Suprapubic skin (tissue), 4 donors: ENCODE measurements at regions not wholly inside any gene's neighbourhood (a gene's known extent, or its start where the extent isn't known, plus 50 kb on each side); places are given as distances from the start of the nearest gene placed in this dataset.

Experiments
- EP300 ChIP-seq: sonication (generic); formaldehyde crosslinking; IDR thresholded peaks from one replicate; pipeline ENCODE4 v1.6.1; 2017; ENCODE audit warnings: antibody characterized with exemption
- POLR2A ChIP-seq, 2 donors: fragments of 450-650 bp; IDR thresholded peaks; one replicate each; pipeline ENCODE4 v1.6.1; 2017; ENCODE audit warnings: antibody characterized with exemption in 2 of 2, mild to moderate bottlenecking in 2 of 2, moderate library complexity in 2 of 2
- POLR2AphosphoS5 ChIP-seq, 3 donors: sonication (generic); formaldehyde crosslinking; IDR thresholded peaks; one replicate each; pipeline ENCODE4 v1.6.1; 2017; ENCODE audit warnings: antibody characterized with exemption in 3 of 3
- TF ChIP-seq, protein P1 (sequence below), 2 donors: fragments of 200-600 bp in 1 of 2; fragments of 450-650 bp in 1 of 2; sonication (generic) in 1 of 2; IDR thresholded peaks; one replicate each; pipeline ENCODE4 v1.5.1; 2016 to 2019; ENCODE audit warnings: antibody characterized with exemption in 2 of 2, mild to moderate bottlenecking in 1 of 2, moderate library complexity in 1 of 2

DNA sequence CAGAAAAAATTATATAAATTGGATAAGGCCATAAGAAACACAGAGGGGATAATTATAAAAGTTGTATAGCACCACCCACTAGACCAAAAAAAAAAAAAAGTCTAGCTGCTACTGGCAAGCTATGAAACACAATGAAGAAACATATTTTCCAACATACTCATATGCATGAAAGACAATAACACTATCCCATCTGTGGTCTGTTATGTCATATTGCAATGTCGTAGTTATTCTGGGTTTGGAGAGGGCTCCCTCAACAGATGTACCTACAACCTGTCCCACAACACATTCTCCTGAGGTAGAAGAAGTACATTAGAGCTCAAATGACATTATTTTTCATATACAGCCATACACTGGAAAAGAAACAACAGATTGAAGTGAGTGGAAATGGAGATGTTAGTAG, 517.6 kb upstream of the ADGRL4 start:
- no peak for TF ChIP-seq EP300
- TF ChIP-seq POLR2AphosphoS5 (IDR thresholded peaks at IDR 0.05) = no peak
- TF ChIP-seq, protein P1, sequence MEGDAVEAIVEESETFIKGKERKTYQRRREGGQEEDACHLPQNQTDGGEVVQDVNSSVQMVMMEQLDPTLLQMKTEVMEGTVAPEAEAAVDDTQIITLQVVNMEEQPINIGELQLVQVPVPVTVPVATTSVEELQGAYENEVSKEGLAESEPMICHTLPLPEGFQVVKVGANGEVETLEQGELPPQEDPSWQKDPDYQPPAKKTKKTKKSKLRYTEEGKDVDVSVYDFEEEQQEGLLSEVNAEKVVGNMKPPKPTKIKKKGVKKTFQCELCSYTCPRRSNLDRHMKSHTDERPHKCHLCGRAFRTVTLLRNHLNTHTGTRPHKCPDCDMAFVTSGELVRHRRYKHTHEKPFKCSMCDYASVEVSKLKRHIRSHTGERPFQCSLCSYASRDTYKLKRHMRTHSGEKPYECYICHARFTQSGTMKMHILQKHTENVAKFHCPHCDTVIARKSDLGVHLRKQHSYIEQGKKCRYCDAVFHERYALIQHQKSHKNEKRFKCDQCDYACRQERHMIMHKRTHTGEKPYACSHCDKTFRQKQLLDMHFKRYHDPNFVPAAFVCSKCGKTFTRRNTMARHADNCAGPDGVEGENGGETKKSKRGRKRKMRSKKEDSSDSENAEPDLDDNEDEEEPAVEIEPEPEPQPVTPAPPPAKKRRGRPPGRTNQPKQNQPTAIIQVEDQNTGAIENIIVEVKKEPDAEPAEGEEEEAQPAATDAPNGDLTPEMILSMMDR (IDR thresholded peaks at IDR 0.05) = no peak
- no peak for TF ChIP-seq POLR2A (IDR thresholded peaks at IDR 0.05)
